HG03135 (cell line): ENCODE measurements at regions not wholly inside any gene's neighbourhood (a gene's known extent, or its start where the extent isn't known, plus 50 kb on each side); places are given as distances from the start of the nearest gene placed in this dataset.
"Not testable (repeated sequence)": the region's sequence is repeated elsewhere in the genome, so short reads cannot be mapped to it uniquely, and the experiment has no call there.

Experiments used
- ATAC-seq: cut with Tn5 transposase; IDR thresholded peaks from one replicate; pipeline ENCODE4 v1.9.1; 2021; ENCODE audit warnings: mild to moderate bottlenecking, moderate library complexity; ENCODE audit not compliant: unreplicated experiment

GRCh38 chr18:44568986-44569385 lies 111.7 kb upstream of the SETBP1 start:
- ATAC-seq = no peak

- ATAC-seq = no peak
Measured at GRCh38 chr18:44569391-44570055, 111.2 kb upstream of the SETBP1 start.

GRCh38 chr18:44579028-44579702 lies 101.5 kb upstream of the SETBP1 start:
- ATAC-seq = no peak

GRCh38 chr18:44579745-44580144 lies 100.9 kb upstream of the SETBP1 start:
- ATAC-seq = no peak

GRCh38 chr18:44580159-44580558 lies 100.5 kb upstream of the SETBP1 start:
- ATAC-seq = no peak

GRCh38 chr18:44580782-44581181 lies 99.9 kb upstream of the SETBP1 start:
- not testable (repeated sequence) for ATAC-seq

- ATAC-seq = no peak
Measured at GRCh38 chr18:44582456-44582855, 98.2 kb upstream of the SETBP1 start.

GRCh38 chr18:44584900-44585299 lies 95.8 kb upstream of the SETBP1 start:
- ATAC-seq = no peak

- ATAC-seq = no peak
Measured at GRCh38 chr18:44586782-44587524, 93.7 kb upstream of the SETBP1 start.

GRCh38 chr18:44588508-44588907 lies 92.2 kb upstream of the SETBP1 start:
- ATAC-seq = no peak

GRCh38 chr18:44589693-44590355 lies 90.9 kb upstream of the SETBP1 start:
- no peak for ATAC-seq

GRCh38 chr18:44590956-44591670 lies 89.6 kb upstream of the SETBP1 start:
- ATAC-seq = no peak

GRCh38 chr18:44592639-44593038 lies 88.0 kb upstream of the SETBP1 start:
- ATAC-seq = no peak

GRCh38 chr18:44594799-44595467 lies 85.8 kb upstream of the SETBP1 start:
- no peak for ATAC-seq

- no peak for ATAC-seq
Measured at GRCh38 chr18:44597797-44598196, 82.9 kb upstream of the SETBP1 start.

GRCh38 chr18:44598514-44598913 lies 82.2 kb upstream of the SETBP1 start:
- ATAC-seq = no peak

GRCh38 chr18:44599412-44599811 lies 81.3 kb upstream of the SETBP1 start:
- ATAC-seq = no peak

GRCh38 chr18:44601447-44601846 lies 79.2 kb upstream of the SETBP1 start:
- ATAC-seq = no peak

- ATAC-seq = no peak
Measured at GRCh38 chr18:44602380-44602779, 78.3 kb upstream of the SETBP1 start.

- no peak for ATAC-seq
Measured at GRCh38 chr18:44602845-44603244, 77.8 kb upstream of the SETBP1 start.
